Endothelial cell of umbilical vein (primary cell): ENCODE measurements at regions not wholly inside any gene's neighbourhood (a gene's known extent, or its start where the extent isn't known, plus 50 kb on each side); places are given as distances from the start of the nearest gene placed in this dataset.

Experiments
- BruUV-seq: library from RNA; stranded (reverse); fragments of 400-500 nt; replicated peaks from 2 replicates; lab custom pipeline; 2021; lab: Mats Ljungman, UMichigan
- CTCF ChIA-PET: fragments of 300-600, 350-600 bp; sonication (Branson Sonifier 250); formaldehyde crosslinking; loops from one replicate; lab custom pipeline; 2021; ENCODE audit warnings: antibody characterized with exemption, inconsistent platforms; lab: Charles Lee
- POLR2A ChIA-PET: fragments of 300-600, 350-600 bp; sonication (Branson Sonifier 250); formaldehyde crosslinking; loops from one replicate; lab custom pipeline; 2021; ENCODE audit warnings: antibody characterized with exemption, inconsistent platforms; lab: Charles Lee
- DNase-seq: peaks from one replicate; pipeline ENCODE4 v3.0.0-alpha.2; 2011; ENCODE audit warnings: low read depth, low spot score
- FAIRE-seq: peaks from 2 replicates; lab custom pipeline; 2011; peaks lifted over from hg19 to GRCh38; lab: Jason Lieb, UNC
- H2AFZ ChIP-seq: 2 replicates; pipeline ENCODE4 v1.6.0; 2012; ENCODE audit warnings: low read depth, low read length, control low read depth, inconsistent platforms
- H3K27ac ChIP-seq: 2 replicates; pipeline ENCODE4 v1.5.1; 2011; ENCODE audit warnings: low read depth, mild to moderate bottlenecking, control low read depth, low read length, moderate library complexity; ENCODE audit not compliant: insufficient read depth
- H3K27me3 ChIP-seq, 2 experiments: 2 replicates each; pipeline versions ENCODE4 v1.6.0 to v1.6.1; 2011; ENCODE audit warnings: low read length in 2 of 2, mixed read lengths in 1 of 2; ENCODE audit not compliant: control insufficient read depth in 2 of 2, insufficient read depth in 2 of 2
- H3K36me3 ChIP-seq, 2 experiments: 2 replicates in 1 of 2; 3 replicates in 1 of 2; pipeline ENCODE4 v1.5.1; 2011; ENCODE audit warnings: low read length in 2 of 2, mild to moderate bottlenecking in 1 of 2, moderate library complexity in 1 of 2; ENCODE audit not compliant: control insufficient read depth in 2 of 2, insufficient read depth in 2 of 2; ENCODE audit errors: extremely low read depth in 1 of 2
- H3K4me1 ChIP-seq: 3 replicates; pipeline ENCODE4 v1.5.1; 2011; ENCODE audit warnings: mild to moderate bottlenecking, low read length; ENCODE audit not compliant: control insufficient read depth, insufficient read depth; ENCODE audit errors: extremely low read depth
- H3K4me2 ChIP-seq: 2 replicates; pipeline ENCODE4 v1.6.1; 2011; ENCODE audit warnings: low read length, control low read depth, mixed read lengths; ENCODE audit not compliant: insufficient read depth
- H3K4me3 ChIP-seq, 3 experiments: fragments of 200-600 bp in 1 of 3; sonication (generic), shearing (Covaris generic) in 1 of 3; replicated peaks in 1 of 3; 2 replicates each; pipeline ENCODE4 v1.5.1; 2011 to 2016; ENCODE audit warnings: control low read depth in 3 of 3, low read length in 3 of 3, mild to moderate bottlenecking in 2 of 3, inconsistent platforms in 1 of 3, low read depth in 1 of 3, moderate library complexity in 1 of 3; ENCODE audit not compliant: insufficient read depth in 1 of 3
- H3K79me2 ChIP-seq: 2 replicates; pipeline ENCODE4 v1.6.0; 2012; ENCODE audit warnings: low read length, inconsistent platforms; ENCODE audit not compliant: control insufficient read depth, insufficient read depth
- H3K9ac ChIP-seq: replicated peaks from 2 replicates; pipeline ENCODE3; 2011; ENCODE audit warnings: low read length, control low read depth; ENCODE audit not compliant: insufficient read depth; ENCODE audit errors: extremely low read depth
- H3K9me1 ChIP-seq: replicated peaks from 3 replicates; pipeline ENCODE4 v1.6.0; 2011; ENCODE audit warnings: mild to moderate bottlenecking, low read length; ENCODE audit not compliant: control insufficient read depth, insufficient read depth; ENCODE audit errors: extremely low read depth
- H3K9me3 ChIP-seq: replicated peaks from 2 replicates; pipeline ENCODE4 v1.5.1; 2012; ENCODE audit warnings: low read length, inconsistent platforms; ENCODE audit not compliant: control insufficient read depth, insufficient read depth
- H4K20me1 ChIP-seq: replicated peaks from 2 replicates; pipeline ENCODE3; 2011; ENCODE audit warnings: mild to moderate bottlenecking, low read length; ENCODE audit not compliant: control insufficient read depth, insufficient read depth; ENCODE audit errors: extremely low read depth
- EZH2 ChIP-seq: IDR thresholded peaks from 2 replicates; pipeline ENCODE4 v1.6.1; 2012; ENCODE audit warnings: borderline replicate concordance, low read depth, mild to moderate bottlenecking, moderate library complexity, low read length, inconsistent platforms; ENCODE audit not compliant: severe bottlenecking
- FOS ChIP-seq: IDR thresholded peaks from 2 replicates; pipeline ENCODE4 v1.6.1; 2011; ENCODE audit warnings: mild to moderate bottlenecking, low read length, moderate library complexity, borderline replicate concordance; ENCODE audit not compliant: insufficient read depth
- JUN ChIP-seq: IDR thresholded peaks from 2 replicates; pipeline ENCODE4 v1.6.1; 2011; ENCODE audit warnings: borderline replicate concordance, low read depth; ENCODE audit not compliant: insufficient read length, insufficient read depth
- MYC ChIP-seq: IDR thresholded peaks from one replicate; pipeline ENCODE4 v1.6.1; 2011; ENCODE audit warnings: mild to moderate bottlenecking, low read depth, low read length
- POLR2A ChIP-seq: IDR thresholded peaks from 2 replicates; pipeline ENCODE4 v1.6.1; 2012; ENCODE audit warnings: low read depth, mild to moderate bottlenecking, control low read depth, low read length
- dilution Hi-C: fragments of 300-500 bp; cut with MboI; formaldehyde crosslinking; loops from one replicate; pipeline ENCODE4 v1.15.0; 2019; ENCODE audit warnings: low sequenced_read_pairs; ENCODE audit not compliant: extremely low pct_ligation_motif_present
- intact Hi-C: fragments of 100-400 bp; cut with micrococcal nuclease; formaldehyde crosslinking; loops from one replicate; pipeline ENCODE4 v1.10.0; 2022
- TF ChIP-seq, protein P1 (sequence below): IDR thresholded peaks from 2 replicates; pipeline ENCODE4 v1.6.1; 2011; ENCODE audit not compliant: insufficient read depth, insufficient read length

DNA sequence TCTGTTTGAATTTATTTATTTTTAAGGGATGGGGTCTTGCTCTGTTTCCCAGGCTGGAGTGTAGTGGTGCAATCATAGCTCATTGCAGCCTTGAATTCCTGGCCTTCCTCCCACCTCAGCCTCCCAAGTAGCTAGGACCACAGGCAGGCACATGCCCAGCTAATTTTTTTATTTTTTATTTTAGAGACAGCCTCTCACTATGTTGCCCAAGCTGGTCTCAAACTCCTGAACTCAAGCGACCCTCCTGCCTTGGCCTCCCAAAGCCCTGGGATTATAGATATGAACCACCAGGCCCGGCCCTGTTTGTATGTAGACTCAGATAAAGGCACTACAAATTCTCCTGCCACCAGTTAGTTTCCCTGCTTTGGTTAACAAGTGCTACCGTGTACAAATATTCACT lies 142.9 kb upstream of the SOX4 start:
- no peak for FAIRE-seq
- Histone ChIP-seq H4K20me1 (no peaks in the 10 kb centered on the region), H3K79me2 (no peaks in the 10 kb centered on the region), H3K4me3 (no peak overlapping the region), H2AFZ (no peak overlapping the region), H3K27me3 (no peaks in the 10 kb centered on the region), H3K4me1 (no peaks in the 10 kb centered on the region), H3K9me1 (no peaks in the 10 kb centered on the region), H3K36me3 (no peaks in the 10 kb centered on the region), H3K27ac (no peak overlapping the region), H3K9ac (no peak overlapping the region), H3K9me3 (no peaks in the 10 kb centered on the region), H3K4me2 (no peak overlapping the region)
- TF ChIP-seq JUN, result no peak
- TF ChIP-seq EZH2, result no peak
- no peak for TF ChIP-seq FOS
- TF ChIP-seq MYC, result no peak
- CTCF ChIA-PET, result interaction anchor here (0.9 kb wide), 1 partner anchor 28 kb away, joined by 3 read pairs; no protein-coding TSS in a partner anchor
- intact Hi-C loops, result no loop called here
- POLR2A ChIA-PET, result no interaction called here
- dilution Hi-C loops, result no loop called here
- DNase-seq, result no peak
- BruUV-seq, result no TSS peak

DNA sequence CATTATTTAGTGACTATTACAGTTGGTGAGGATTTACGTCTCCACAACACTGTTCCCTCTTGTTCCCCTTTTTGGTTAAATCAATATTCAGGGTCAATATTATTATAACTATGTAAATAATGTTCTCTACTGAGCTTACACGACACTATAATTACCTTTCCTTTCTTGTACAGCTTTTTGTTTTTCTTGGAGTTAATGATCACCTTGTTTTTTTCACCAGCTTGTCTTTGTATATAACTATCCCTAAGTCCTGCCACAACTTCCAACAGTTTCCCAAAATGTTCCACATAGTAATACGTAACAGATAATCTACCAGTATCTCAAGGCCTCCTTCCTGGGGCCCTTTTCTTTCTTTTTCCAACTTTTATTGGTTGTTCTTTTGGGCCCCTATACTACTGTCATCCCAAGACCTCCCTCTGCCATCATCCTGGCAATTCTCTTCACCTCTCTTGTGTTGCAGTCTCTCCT lies 142.0 kb upstream of the SOX4 start:
- H3K27me3 ChIP-seq, result no peaks in the 10 kb centered on the region
- ChIA-PET CTCF (no interaction called here), POLR2A (no interaction called here)
- FAIRE-seq (no peak), DNase-seq (no peak)
- dilution Hi-C loops (no loop called here), intact Hi-C loops (no loop called here)
- H3K4me1 ChIP-seq, result no peaks in the 10 kb centered on the region
- H2AFZ ChIP-seq, result no peak overlapping the region
- H3K9ac ChIP-seq, result no peak overlapping the region
- no peaks in the 10 kb centered on the region for H4K20me1 ChIP-seq
- no peaks in the 10 kb centered on the region for H3K9me3 ChIP-seq
- H3K36me3 ChIP-seq, result no peaks in the 10 kb centered on the region
- no peaks in the 10 kb centered on the region for H3K9me1 ChIP-seq
- H3K4me3 ChIP-seq, result no peak overlapping the region
- BruUV-seq, result no TSS peak
- TF ChIP-seq EZH2 (no peak), FOS (no peak), MYC (no peak), POLR2A (no peak), JUN (no peak)
- TF ChIP-seq, protein P1, sequence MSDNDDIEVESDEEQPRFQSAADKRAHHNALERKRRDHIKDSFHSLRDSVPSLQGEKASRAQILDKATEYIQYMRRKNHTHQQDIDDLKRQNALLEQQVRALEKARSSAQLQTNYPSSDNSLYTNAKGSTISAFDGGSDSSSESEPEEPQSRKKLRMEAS, result no peak
- H3K79me2 ChIP-seq, result no peaks in the 10 kb centered on the region
- no peak overlapping the region for H3K27ac ChIP-seq
- no peak overlapping the region for H3K4me2 ChIP-seq
